HEK293T (cell line): ENCODE measurements at regions not wholly inside any gene's neighbourhood (a gene's known extent, or its start where the extent isn't known, plus 50 kb on each side); places are given as distances from the start of the nearest gene placed in this dataset.

Source experiments
- ARNT ChIP-seq: fragments of 450-650 bp; IDR thresholded peaks from 2 replicates; pipeline ENCODE4 v1.6.1; 2017; ENCODE audit warnings: mild to moderate bottlenecking
- BHLHE40 ChIP-seq: fragments of 450-650 bp; IDR thresholded peaks from 2 replicates; pipeline ENCODE4 v1.6.1; 2016; ENCODE audit warnings: mild to moderate bottlenecking, moderate library complexity, borderline replicate concordance
- ELF4 ChIP-seq: fragments of 450-650 bp; IDR thresholded peaks from 2 replicates; pipeline ENCODE4 v1.6.1; 2017; ENCODE audit warnings: antibody characterized with exemption
- FOXA1 ChIP-seq: fragments of 450-650 bp; IDR thresholded peaks from 2 replicates; pipeline ENCODE4 v1.6.1; 2016; ENCODE audit warnings: mild to moderate bottlenecking
- FOXK2 ChIP-seq: fragments of 450-650 bp; IDR thresholded peaks from 2 replicates; pipeline ENCODE4 v1.6.1; 2016; ENCODE audit warnings: mild to moderate bottlenecking
- FOXM1 ChIP-seq: fragments of 450-650 bp; IDR thresholded peaks from 2 replicates; pipeline ENCODE4 v1.6.1; 2017; ENCODE audit warnings: mild to moderate bottlenecking, borderline replicate concordance
- LEF1 ChIP-seq: fragments of 450-650 bp; IDR thresholded peaks from 2 replicates; pipeline ENCODE4 v1.6.1; 2017; ENCODE audit warnings: mild to moderate bottlenecking, borderline replicate concordance
- NFRKB ChIP-seq: fragments of 450-650 bp; IDR thresholded peaks from 2 replicates; pipeline ENCODE4 v1.6.1; 2016; ENCODE audit warnings: mild to moderate bottlenecking, moderate library complexity
- SP1 ChIP-seq: fragments of 450-650 bp; IDR thresholded peaks from 2 replicates; pipeline ENCODE4 v1.6.1; 2017
- SUZ12 ChIP-seq: fragments of 450-650 bp; IDR thresholded peaks from 2 replicates; pipeline ENCODE4 v1.6.1; 2016; ENCODE audit warnings: mild to moderate bottlenecking
- ZNF384 ChIP-seq: fragments of 450-650 bp; IDR thresholded peaks from 2 replicates; pipeline ENCODE4 v1.6.1; 2016

DNA sequence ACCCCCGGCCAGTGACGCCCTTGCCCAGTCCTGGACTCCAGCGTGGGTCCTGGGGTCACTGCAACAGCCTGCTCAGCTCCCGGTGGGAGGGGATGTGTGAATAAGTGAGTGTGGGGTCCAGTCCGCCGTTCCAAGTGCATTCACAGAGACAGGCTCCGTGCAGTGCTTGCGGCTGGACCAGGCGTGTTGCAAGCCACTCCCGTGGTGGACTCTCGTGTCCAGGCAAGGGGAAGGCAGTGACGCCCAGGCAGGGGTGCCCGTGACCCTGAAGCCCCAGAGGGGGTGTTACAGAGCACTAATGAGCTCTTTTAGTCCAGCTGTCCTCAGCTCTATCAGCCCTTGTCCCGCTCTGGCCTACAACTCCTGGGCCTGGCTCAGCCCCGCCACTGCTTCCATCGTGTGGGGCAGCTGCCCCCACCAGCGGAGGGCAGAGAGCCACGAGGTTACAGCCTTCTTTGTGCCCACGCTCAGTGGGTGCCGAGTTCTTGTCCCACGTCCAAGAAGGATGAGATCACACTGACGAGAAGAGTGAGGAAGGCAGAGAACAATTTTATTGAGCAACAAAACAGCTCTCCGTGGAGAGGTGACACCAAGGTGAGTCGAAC, 1807.5 kb downstream of the LRRC4C start:
- TF ChIP-seq SP1 = no peak
- no peak for TF ChIP-seq ARNT
- TF ChIP-seq FOXM1 = no peak
- no peak for TF ChIP-seq ZNF384
- no peak for TF ChIP-seq BHLHE40
- TF ChIP-seq SUZ12 = no peak
- TF ChIP-seq NFRKB = no peak
- no peak for TF ChIP-seq LEF1
- no peak for TF ChIP-seq ELF4
- TF ChIP-seq FOXA1 = no peak
- TF ChIP-seq FOXK2 = no peak
